NOMO-1 (cell line): ENCODE measurements at regions not wholly inside any gene's neighbourhood (a gene's known extent, or its start where the extent isn't known, plus 50 kb on each side); places are given as distances from the start of the nearest gene placed in this dataset.
"Not testable (repeated sequence)": the region's sequence is repeated elsewhere in the genome, so short reads cannot be mapped to it uniquely, and the experiment has no call there.

Source experiments
- DNase-seq, 2 experiments: peaks; one replicate each; lab custom pipeline; 2025; ENCODE audit not compliant: unreplicated experiment in 2 of 2; lab: John Stamatoyannopoulos, UW

DNA sequence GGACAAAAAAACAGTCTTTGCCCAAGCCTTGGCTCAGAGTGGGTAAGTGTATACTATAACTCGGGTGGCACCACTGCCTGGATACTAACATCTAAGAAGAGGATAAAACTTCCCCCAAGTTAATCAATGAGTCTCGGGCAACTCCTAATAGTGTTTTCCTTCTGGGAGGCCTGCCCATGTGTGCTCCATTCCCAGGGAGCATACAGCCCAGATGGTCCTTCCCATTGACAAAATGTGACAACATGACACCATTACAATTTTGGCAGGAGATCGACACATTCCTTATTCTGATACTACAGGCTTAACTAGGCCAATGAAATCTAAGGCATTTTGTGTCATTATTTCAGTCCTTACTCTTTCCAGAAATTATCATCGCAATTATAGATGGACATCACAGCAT is 52.7 kb upstream of the CRIM1 start:
- no peak for DNase-seq

DNA sequence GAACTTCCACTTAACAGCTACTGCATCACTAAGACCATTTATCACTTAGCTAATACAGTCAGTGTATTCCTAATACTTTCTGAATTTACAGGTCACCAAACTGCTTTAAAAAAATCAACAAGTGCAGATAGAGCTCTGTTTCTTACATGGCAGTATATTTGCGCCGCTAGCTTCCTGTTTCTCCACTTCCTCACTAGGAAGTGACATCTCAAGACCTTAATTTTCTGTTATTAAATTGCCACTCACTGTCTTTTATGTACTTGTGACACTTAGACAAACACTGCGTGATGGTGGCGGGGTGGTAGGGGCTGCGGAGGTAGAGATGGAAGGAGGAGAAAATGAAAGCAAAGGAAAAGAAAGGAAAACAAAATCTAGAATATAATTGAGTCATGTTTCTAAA is 53.7 kb upstream of the CRIM1 start:
- DNase-seq = no peak

DNA sequence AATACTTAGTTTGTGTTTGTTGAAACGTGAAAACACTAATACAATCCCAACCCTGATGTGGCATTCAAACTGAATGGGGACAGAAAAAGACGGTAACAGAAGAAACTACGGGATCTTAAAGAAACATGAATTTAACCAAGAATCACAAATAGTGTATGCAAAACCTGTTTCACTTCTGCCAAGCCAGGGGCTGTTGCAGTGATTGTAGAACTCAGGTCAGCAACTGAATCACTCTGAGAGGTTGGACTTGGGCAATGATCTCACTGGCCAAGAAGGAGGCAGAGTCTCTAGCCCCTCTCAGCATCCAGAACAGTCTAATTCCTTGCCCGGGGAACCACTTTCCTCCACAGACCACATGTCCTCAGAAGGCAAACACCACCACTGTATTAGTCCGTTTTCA is 54.9 kb upstream of the CRIM1 start:
- no peak for DNase-seq

DNA sequence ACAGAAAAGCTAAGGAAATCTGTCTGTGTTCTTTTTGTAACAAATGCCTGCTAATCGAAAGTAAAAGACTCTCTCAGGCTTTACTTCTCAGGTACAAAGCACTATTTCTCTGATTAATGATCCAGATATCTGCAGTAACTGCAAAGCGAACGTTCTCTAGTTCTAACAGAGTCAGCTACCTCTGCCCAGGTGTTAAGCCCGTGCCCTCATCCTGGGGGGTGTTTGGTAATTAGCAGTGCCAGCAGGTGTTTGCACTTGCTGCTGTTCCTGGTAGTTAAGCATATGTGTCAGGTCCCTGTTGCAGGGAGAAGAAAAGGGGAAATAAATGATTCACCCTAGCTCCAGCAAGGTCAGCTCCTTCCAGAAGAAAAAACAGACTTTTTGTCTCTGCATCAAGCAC is 58.8 kb upstream of the CRIM1 start:
- no peak for DNase-seq

DNA sequence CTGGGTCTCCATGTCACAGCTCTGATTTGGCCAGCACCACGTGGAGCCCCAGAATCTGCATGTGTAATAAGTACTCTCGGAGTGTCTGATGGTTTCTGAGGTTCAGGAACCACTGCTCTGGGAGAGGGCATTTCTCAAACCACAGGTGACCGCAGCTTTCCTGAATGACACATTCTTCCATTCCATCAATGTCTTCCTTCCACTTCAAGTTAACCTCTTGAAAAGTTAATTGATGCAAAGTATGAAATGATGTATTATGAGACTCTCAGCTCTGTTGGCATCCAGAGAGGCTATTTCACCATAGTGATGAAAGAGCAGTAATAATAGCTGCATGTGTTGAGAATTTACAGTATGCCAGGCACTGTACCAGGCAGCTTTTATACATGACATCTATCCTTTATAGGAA is 61.3 kb upstream of the CRIM1 start:
- DNase-seq = no peak

DNA sequence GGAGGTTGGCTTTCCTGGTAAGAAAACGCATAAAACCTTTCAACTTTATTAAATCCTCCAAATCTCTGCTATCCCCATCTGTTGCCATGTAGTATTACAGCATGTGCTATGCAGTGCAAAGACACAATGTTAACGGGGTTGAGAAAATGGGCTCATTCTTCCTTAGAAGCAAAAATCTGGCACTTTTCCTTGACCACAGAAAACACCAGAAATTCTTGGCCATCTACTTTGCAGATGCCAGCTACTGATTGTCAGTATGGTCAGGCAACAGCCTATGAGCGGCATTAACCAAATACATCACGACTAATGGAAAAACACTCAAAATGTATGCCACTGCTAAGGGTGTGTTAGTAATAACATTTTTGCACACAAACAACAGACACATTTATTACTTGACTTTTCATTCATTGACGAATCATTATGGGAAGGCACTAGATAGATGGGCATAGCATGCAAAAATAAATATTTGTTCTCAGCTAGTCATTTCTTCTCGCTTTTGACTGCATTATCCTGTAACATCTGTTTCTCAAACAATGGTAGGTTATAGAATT is 65.2 kb upstream of the CRIM1 start:
- DNase-seq = no peak

DNA sequence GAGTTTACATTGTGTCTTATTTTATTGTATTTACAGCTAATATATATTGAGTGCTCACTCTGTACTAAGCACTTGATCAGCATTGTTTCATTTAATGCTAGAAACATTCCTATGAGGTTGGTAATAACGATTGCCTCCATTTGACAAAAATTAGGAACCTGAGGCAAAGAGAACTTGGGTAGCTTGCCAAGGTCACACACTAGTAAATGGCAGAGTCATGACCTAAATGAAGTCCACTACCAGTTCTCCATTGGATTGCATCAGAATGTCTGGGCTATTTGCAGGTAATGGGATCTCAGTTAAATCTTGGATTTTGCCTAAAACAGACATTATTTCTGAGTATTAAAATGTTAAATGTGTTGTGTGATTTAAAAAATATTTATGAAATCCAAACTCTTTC is 65.8 kb upstream of the CRIM1 start:
- no peak for DNase-seq

DNA sequence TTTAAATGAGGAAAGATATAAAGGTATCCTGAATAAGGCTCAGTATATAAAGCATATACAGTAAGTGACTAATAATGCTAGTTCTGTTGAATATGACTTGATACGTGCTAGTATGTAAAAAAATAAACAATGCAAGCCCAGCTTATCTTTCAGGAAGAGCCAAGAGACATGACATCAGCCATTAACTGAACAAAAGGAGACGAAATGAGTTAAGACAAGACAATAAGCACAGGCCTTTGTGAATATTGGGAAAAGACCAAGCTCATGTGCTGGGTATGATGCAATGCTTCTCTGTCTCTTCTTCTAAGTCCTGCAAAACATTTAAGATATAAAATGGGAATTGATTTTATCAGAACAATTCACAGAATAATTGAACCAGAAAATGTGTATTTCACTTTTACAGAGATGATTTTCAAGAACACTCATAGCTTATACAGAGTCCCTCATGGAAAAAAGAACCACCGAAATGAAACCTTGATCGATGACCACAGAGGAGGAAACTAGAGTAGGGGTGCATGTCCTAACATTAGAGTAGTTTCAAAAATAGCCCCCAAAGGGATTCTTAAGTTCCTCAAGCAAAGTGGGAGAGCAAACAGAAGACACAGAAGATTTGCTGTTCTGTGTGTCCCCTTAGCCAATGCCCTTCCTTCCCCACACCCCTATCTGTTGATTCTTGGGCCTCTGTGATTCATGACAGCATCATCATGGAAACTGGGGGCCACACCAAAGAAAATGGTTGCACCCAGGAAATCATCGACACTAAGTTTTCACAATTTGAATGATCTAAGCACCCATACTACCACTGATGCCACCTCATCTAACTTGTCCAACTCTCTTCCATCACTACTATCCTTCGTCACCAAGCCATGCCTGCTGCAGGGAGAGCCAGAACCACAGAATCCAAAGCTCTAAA is 68.0 kb upstream of the CRIM1 start:
- no peak for DNase-seq

DNA sequence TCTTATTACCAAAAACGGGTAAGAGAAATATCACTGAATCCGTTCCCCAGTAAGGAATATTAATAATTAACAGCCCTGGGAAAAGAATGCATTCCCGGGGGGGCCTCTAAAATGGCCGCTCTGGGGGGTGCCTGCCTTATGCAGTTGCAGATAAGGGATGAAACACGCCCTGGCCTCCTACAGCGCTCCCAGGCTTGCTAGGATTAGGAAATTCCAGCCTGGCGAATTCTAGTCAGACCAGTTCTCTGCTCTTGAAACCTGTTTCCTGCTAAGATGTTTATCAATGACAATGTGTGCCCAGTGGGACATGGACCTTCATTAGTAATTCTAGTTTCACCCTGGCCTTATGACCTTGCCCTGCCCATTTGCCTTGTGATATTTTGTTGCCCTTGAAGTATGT is 76.1 kb upstream of the CRIM1 start:
- DNase-seq = not testable (repeated sequence)

DNA sequence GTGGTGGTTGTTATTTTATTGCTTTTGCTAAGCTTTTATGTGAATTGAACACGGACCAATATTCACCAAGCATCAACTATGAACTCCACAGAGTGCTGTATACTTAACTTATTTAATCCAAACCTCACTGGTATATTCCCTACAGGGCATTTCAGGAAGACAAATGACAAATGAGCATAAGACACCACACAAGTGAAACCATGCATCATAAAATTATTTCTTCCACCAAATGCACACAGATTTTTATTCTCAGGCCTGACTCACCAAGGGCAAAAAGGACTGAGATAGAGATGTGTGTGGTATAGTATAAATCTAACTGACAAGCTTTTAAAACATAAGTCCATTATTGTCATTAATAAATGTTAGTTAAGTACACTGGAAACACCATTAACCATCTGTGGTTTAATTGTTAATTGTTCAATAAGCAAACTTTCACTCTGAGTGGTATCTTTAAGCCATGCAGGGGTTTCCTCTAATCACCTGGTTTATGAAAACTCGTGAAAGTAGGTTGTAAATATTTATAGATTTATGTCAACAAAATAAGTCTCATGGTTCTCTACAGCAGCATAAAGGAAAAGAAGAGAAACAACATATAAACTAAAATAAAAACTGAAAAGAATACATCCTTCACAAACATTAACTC is 77.6 kb upstream of the CRIM1 start:
- DNase-seq = no peak

DNA sequence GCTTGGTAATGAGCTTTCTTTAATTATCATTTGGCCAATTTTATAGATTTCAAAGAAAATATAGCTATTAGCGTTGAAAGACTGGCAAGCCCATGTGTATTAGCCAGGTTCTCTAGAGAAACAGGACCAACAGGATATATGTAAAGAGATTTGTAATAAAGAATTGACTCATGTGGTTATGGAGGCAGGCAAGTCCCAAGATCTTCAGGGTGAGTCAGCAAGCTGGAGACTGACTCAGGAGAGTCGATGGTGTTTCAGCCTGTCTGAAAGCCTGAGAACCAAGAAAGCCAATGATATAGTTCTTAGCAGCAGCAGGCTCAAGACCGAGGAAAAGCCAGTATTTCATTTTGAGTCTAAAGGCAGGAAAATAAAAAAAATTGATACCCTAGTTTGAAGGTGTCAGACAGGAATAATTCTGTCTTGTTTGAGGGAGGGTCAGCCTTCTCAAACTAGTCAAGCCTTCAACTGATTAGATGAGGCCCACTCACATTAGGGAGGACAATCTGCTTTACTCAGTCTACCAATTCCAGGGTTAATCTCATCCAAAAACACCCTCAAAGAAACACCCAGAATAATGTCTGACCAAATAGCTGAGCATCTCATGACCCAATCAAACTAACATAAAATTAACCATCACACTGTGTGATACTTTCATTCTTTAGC is 78.3 kb upstream of the CRIM1 start:
- DNase-seq = no peak

DNA sequence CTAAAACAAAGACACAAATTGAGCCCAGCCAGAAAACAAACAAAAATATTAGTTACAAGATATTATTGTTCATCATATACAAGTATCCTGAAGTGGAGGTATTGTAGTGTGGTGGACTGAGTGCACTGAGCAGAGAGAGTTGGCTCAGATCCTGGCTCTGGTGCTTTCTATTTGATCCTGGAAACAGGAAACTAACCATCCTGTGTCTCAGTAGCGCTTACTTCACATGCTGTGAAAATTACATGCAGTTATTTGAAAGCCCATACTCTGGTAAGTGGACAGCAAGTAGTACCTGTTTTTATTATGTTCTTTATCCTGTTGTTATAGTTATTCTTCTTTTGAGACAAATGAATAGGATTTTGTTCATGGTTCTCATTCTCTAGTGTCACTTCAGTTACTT is 84.3 kb upstream of the CRIM1 start:
- DNase-seq = no peak

DNA sequence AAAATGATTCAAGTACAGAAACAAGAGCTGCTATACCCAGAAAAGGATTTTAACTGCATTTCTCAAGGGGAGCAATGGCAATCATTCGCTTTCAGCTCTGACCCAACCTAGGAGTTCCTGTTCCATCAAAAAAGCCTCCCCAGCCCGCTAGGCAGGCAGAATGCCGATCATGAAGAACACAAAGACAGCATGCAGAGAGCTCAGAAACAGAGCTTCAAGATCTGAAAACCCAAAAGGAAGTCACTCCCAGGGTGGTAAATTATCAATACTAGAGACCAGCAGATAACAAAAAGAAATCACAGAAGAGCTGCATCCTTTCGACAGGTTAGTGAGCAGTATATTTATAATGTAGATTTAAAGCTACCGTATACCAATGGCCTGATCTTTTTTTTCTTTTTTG is 84.8 kb upstream of the CRIM1 start:
- DNase-seq = no peak

DNA sequence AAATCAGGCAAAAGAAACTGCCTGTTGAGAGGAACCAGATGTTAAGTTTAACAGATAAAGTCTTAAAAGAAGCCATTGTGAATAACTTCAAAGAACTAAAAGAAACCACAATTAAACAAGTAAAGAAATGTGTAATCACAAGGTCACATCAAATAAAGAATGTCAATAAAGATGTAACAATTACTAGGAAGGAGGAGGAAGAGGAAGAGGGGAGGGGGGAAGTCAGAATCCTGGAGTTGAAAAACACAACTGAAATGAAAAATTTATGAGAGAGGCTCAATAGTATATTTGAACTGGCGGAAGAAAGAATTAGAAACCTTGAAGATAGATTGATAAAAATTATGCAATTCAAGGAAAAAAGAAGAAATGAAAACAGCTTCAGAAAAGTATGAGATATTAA is 88.4 kb upstream of the CRIM1 start:
- no peak for DNase-seq

DNA sequence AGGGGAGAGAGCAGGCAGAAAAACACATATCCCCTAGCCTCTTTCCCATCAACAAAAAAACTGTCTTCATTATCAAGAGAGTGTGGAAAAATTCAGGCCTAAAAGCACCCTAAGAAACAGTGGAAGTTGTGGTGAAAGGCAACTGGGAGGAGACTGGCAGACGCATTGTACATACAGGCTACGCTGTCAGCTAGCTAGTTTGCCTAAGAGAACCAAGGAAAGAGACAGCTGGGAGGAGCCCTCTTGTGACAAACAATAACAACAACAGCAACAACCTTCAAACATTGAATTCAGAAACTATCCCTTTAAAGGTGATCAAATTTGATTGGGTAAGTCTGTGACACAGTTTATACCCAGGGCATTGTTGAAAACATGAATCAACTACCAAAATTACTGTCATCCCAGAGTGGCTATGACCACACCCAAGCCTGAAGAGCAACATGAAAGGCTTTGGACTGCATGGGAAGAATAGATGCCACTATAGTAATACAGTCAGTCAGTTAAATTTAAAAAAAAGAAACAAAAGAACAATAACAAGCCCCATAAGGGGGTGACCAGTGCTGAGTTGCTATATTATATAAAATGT is 88.9 kb upstream of the CRIM1 start:
- DNase-seq = no peak

DNA sequence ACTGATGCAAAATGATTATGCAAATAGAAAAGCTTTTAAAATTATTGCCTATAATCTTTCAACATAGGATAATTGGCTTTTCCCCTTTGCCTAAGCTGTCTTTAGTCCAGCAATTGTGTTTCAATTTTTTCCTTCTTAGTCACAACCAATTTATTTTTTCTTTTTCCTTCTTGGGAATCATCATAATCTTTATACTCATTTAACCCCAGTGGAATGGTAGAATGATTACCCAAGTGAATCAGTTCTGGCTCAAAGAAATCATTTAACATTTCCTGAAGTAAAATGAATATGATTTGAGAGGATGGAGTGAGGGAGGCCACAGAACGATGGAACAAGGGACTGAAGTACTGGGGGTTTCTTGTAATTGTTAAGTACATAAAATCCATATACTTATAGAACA is 93.0 kb upstream of the CRIM1 start:
- no peak for DNase-seq

DNA sequence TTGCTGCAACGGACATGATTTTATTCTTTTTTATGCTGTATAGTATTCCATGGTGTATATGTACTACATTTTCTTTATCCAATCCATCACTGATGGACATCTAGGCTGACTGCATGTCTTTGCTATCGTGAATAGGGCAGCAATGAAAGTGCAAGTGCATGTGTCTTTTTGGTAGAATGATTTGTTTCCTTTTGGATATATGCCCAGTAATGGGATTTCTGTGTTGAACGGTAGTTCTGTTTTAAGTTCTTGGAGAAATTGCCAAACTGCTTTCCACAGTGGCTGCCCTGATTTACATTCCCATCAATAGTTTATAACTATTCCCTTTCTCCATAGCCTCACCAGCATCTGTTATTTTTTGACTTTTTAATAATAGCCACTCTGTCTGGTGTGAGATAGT is 99.7 kb upstream of the CRIM1 start:
- DNase-seq = no peak

DNA sequence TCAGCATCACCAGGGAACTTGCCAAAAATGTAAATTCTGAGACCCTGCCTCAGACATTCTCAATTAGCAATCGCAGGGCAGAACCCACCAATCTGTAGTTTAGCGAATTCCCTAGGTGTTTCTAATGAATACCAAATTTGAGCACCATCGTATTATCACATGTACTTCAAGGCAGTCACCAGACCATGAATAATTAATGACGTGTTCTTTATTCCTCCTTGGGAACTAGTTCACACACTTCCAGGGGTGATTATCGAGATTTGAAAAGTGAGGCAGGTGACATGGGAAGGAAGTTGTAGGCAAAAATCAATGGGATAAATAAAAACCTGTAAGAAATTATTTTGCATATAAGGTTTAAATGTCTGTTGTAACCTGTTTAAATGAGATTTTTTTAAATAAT is 102.5 kb upstream of the CRIM1 start:
- DNase-seq = no peak

DNA sequence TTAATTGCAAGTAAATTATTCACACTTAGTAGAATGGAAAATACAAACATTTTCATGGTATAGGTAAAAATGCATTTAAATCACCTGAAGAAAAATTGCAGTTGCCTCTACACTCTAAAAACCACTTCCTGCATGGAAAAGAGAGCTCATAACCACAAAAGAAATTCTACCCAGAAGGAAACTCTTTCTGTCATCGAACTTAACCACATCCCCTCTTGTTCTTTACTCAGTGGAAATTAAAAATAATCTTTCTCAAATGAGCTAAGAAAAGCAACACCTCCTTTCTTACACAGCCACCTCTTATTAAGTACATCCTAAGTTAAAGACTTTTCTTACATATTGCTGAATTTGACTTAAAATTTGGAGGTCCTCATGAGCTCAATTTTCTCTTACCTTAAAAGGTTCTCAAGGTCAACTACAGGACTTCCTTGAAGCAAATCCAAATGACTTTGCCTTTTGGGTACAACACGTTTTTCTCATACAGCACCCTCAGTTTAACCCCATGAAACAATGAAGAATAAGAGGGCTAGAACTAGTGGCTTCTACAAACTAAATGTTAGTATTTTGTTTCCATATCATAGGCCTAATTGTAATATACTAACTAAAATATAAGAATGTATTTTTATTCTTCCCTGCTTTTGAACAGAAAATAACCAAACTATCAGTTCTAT is 109.1 kb upstream of the CRIM1 start:
- DNase-seq = peak; percentile 9 to 68

DNA sequence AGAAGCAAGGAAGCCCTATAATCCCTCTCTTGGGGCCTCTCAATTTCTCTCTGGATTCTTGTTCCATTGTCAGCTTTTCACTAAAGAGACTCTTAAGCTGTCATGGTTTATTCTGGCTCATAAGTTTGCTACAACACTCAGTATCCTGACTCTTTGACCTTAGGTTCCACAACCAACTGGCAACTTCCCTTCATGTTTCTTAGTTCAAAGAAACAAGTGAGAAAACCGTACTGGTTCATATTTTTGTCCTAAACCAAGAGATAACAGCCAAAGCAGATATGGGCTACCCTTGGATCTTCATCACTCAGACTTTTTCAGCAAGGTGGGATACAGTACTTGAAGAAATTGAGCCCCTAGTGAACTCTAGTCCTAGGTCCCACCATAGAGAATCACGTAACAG is 109.9 kb upstream of the CRIM1 start:
- DNase-seq = peak in 1 of 2 experiments; percentile 14

DNA sequence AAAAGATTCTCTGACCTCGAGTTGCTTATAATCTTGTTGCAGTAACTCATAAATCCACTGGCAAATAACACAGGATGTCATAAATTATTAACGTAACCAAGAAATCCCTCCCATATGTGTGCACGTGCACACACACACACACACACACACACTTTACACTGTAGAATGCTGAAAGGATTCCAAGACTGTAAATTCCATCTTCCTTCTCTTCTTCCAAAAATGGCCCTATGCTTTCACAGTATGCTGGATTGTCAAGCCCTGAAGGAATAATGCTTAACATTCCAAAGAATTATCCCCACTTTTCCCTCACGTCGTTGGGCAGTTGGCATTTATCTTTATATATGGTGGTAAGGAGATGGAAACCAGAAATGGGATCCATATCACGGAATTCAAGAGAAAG is 117.5 kb upstream of the CRIM1 start:
- DNase-seq = no peak
